Activated CD8-positive, alpha-beta T cell treated with anti-CD3 and anti-CD28 coated beads for 36 hours (primary cell): ENCODE measurements at regions not wholly inside any gene's neighbourhood (a gene's known extent, or its start where the extent isn't known, plus 50 kb on each side); places are given as distances from the start of the nearest gene placed in this dataset.

Experiments used
- ATAC-seq: fragments of 200-7000 bp; cut with Tn5 transposase; one replicate; pipeline ENCODE4 v1.10.0; 2021; ENCODE audit warnings: mild to moderate bottlenecking, moderate library complexity
- CTCF ChIA-PET: fragments of 350-600 bp; sonication (Branson Sonifier 250); formaldehyde crosslinking; loops from one replicate; lab custom pipeline; 2021; ENCODE audit warnings: antibody characterized with exemption; lab: Charles Lee
- POLR2A ChIA-PET: fragments of 350-600 bp; sonication (Branson Sonifier 250); formaldehyde crosslinking; loops from one replicate; lab custom pipeline; 2021; ENCODE audit warnings: antibody characterized with exemption; lab: Charles Lee
- DNase-seq: peaks from one replicate; pipeline ENCODE4 v3.0.0-alpha.2; 2020
- H3K27ac Mint-ChIP-seq: one replicate; pipeline ENCODE4 v1.8.0; 2021; ENCODE audit warnings: mild to moderate bottlenecking, mixed read lengths
- H3K27me3 Mint-ChIP-seq: one replicate; pipeline ENCODE4 v1.8.0; 2021; ENCODE audit warnings: mixed read lengths
- H3K36me3 Mint-ChIP-seq: one replicate; pipeline ENCODE4 v1.8.0; 2021; ENCODE audit warnings: low read depth, mixed read lengths
- H3K4me1 Mint-ChIP-seq: one replicate; pipeline ENCODE4 v1.8.0; 2021; ENCODE audit warnings: low read depth, mixed read lengths
- H3K4me3 Mint-ChIP-seq: one replicate; pipeline ENCODE4 v1.8.0; 2021; ENCODE audit warnings: mild to moderate bottlenecking, moderate library complexity, mixed read lengths
- H3K9me3 Mint-ChIP-seq: one replicate; pipeline ENCODE4 v1.8.0; 2021; ENCODE audit warnings: mixed read lengths
- intact Hi-C: fragments of 100-400 bp; cut with micrococcal nuclease; formaldehyde crosslinking; loops from one replicate; pipeline ENCODE4 v1.10.0; 2022
- TF ChIP-seq, protein P1 (sequence below): fragments of 200-600 bp; IDR thresholded peaks from one replicate; pipeline ENCODE4 v1.8.0; 2022; ENCODE audit warnings: antibody characterized with exemption, mild to moderate bottlenecking

- intact Hi-C loops: no loop called here
- TF ChIP-seq, protein P1, sequence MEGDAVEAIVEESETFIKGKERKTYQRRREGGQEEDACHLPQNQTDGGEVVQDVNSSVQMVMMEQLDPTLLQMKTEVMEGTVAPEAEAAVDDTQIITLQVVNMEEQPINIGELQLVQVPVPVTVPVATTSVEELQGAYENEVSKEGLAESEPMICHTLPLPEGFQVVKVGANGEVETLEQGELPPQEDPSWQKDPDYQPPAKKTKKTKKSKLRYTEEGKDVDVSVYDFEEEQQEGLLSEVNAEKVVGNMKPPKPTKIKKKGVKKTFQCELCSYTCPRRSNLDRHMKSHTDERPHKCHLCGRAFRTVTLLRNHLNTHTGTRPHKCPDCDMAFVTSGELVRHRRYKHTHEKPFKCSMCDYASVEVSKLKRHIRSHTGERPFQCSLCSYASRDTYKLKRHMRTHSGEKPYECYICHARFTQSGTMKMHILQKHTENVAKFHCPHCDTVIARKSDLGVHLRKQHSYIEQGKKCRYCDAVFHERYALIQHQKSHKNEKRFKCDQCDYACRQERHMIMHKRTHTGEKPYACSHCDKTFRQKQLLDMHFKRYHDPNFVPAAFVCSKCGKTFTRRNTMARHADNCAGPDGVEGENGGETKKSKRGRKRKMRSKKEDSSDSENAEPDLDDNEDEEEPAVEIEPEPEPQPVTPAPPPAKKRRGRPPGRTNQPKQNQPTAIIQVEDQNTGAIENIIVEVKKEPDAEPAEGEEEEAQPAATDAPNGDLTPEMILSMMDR: no peak
- ChIA-PET CTCF (no interaction called here), POLR2A (no interaction called here)
- ATAC-seq (no peak), DNase-seq (no peak)
- Mint-ChIP-seq H3K27ac (no peak overlapping the region), H3K4me3 (no peak overlapping the region), H3K36me3 (no peaks in the 10 kb centered on the region), H3K4me1 (no peaks in the 10 kb centered on the region), H3K27me3 (peaks cover 7% of the 10 kb centered on the region), H3K9me3 (no peaks in the 10 kb centered on the region)
Measured at GRCh38 chr2:2482851-2483250, 151.8 kb upstream of the MYT1L start.

- Mint-ChIP-seq H3K4me3 (no peak overlapping the region), H3K9me3 (no peaks in the 10 kb centered on the region), H3K4me1 (no peaks in the 10 kb centered on the region), H3K27me3 (no peaks in the 10 kb centered on the region), H3K36me3 (no peaks in the 10 kb centered on the region), H3K27ac (no peak overlapping the region)
- ChIA-PET POLR2A (no interaction called here), CTCF (no interaction called here)
- TF ChIP-seq, protein P1: no peak
- intact Hi-C loops: no loop called here
- DNase-seq: no peak
- no peak for ATAC-seq
Measured at GRCh38 chr2:2472881-2473280, 141.8 kb upstream of the MYT1L start.

- TF ChIP-seq, protein P1: no peak
- Mint-ChIP-seq H3K27ac (no peak overlapping the region), H3K36me3 (no peaks in the 10 kb centered on the region), H3K4me3 (no peak overlapping the region), H3K27me3 (no peaks in the 10 kb centered on the region), H3K9me3 (no peaks in the 10 kb centered on the region), H3K4me1 (no peaks in the 10 kb centered on the region)
- no peak for DNase-seq
- no peak for ATAC-seq
- intact Hi-C loops: no loop called here
- POLR2A ChIA-PET: no interaction called here
- CTCF ChIA-PET: no interaction called here
Measured at GRCh38 chr2:2472044-2472443, 141.0 kb upstream of the MYT1L start.

DNA sequence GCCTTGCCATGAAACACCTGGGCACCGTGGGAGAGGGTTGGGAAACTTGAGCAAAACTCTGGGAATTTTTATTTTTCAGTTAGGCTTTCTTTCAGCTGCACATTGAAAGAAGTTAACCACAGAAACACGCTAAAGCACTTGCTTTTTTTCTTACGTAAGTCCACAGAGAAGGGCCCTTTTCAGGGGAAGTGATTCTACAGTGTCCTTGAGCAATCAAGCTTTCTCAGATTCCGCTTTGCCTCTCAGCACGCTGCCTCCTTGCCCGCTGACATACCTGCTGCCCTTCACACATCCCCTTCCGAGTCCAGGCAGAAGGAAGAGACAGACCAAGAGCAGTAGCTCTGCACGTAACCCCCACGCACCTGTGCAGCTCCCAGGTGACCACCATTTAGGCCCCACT lies 135.5 kb upstream of the MYT1L start:
- no peak for ATAC-seq
- POLR2A ChIA-PET: no interaction called here
- intact Hi-C loops: no loop called here

GRCh38 chr2:2464643-2465042 lies 133.6 kb upstream of the MYT1L start:
- TF ChIP-seq, protein P1: no peak
- H3K4me3 Mint-ChIP-seq: no peak overlapping the region
- DNase-seq: no peak
- H3K36me3 Mint-ChIP-seq: no peaks in the 10 kb centered on the region
- no peak for ATAC-seq
- H3K9me3 Mint-ChIP-seq: no peaks in the 10 kb centered on the region
- ChIA-PET CTCF (no interaction called here), POLR2A (no interaction called here)
- intact Hi-C loops: no loop called here
- no peaks in the 10 kb centered on the region for H3K27me3 Mint-ChIP-seq
- no peaks in the 10 kb centered on the region for H3K4me1 Mint-ChIP-seq
- H3K27ac Mint-ChIP-seq: no peak overlapping the region

More for the DNA sequence above, 135.5 kb upstream of the MYT1L start:
- no peaks in the 10 kb centered on the region for H3K9me3 Mint-ChIP-seq
- DNase-seq: no peak
- H3K27me3 Mint-ChIP-seq: no peaks in the 10 kb centered on the region
- TF ChIP-seq, protein P1: no peak
- no peaks in the 10 kb centered on the region for H3K4me1 Mint-ChIP-seq
- H3K36me3 Mint-ChIP-seq: no peaks in the 10 kb centered on the region
- CTCF ChIA-PET: no interaction called here
- no peak overlapping the region for H3K27ac Mint-ChIP-seq
- H3K4me3 Mint-ChIP-seq: no peak overlapping the region
